HG03025 (cell line): ENCODE measurements at regions not wholly inside any gene's neighbourhood (a gene's known extent, or its start where the extent isn't known, plus 50 kb on each side); places are given as distances from the start of the nearest gene placed in this dataset.
"Not testable (repeated sequence)": the region's sequence is repeated elsewhere in the genome, so short reads cannot be mapped to it uniquely, and the experiment has no call there.

Source experiments
- ATAC-seq: cut with Tn5 transposase; IDR thresholded peaks from one replicate; pipeline ENCODE4 v1.9.1; 2021; ENCODE audit warnings: mild to moderate bottlenecking, moderate library complexity; ENCODE audit not compliant: unreplicated experiment, low FRiP score

DNA sequence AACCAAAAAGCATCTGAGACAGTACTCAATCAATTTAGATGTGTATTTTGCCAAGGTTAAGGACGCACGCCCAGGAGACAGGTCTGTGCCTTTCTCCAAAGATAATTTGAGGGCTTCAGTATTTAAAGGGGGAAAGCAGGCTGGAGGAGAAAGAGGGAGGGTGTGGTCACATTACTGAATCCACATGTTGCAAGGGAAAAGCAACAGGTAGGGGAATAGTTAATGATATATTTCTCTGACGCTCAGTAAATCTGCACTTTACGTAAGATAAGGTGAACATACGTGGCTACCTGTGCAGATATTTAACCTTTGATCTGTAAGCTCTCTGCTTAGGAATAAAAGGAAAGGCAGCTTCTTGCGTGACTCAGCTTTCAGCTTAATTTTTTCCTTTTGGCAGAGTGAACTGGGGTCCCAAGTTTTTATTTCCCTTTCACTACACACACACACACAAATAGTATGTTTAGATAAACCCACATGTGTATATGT, 443.4 kb downstream of the NTRK2 start:
- ATAC-seq: no peak

DNA sequence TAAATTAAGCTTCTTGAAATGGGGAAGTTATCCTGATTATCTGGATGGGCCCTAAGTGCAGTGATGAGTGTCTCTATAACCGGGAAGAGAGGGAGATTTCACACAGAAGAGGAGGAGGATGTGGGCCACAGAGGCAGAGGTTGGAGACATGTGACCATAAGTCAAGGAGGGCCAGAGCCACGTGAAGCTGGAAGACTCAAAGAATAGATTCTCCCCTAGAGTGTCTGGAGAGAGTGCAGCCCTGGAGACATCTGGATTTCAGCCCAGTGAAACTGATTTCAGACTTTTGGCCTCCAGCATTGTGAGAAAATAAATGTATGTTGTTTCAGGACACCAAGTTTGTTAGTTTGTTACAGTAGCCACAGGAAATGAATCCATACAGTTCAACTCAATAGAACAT, 442.9 kb downstream of the NTRK2 start:
- no peak for ATAC-seq

DNA sequence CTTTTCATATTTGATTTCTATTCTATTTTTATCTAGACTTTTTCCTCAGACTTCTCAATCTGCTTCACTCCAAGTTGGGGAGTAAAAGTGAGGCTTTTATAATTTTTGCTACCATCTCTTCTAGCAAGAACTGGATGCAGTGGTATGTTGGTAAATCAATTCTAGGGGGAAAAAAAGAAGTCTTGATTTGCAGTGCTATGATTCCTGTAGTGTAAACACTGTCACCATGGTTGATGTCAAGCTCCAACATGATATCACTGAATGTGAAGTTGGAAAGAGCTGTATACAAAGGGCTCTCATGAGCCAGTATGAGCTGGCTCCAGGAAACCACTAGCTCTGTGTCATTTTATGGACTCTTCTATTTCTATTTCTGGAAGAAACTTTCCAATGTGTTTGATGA, 439.2 kb downstream of the NTRK2 start:
- no peak for ATAC-seq

DNA sequence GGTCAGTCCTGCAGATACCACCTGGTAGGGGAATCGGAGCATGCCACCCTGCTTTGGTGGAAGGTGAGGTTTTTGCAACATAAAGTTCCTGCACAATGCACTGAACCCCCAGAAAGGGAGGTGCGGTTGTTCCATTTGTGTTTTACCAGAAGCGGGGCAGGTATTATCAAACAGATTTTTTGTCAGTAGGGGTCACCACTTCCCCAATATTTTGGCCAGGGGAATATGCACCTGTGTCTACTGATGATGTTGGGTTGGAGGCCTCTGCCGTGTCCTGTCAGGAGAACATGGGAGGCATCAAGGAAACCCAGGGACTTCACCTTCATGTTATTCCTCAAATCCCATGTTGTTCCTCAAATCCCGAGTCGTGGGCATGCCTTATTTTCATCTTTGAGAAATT, 438.7 kb downstream of the NTRK2 start:
- no peak for ATAC-seq

DNA sequence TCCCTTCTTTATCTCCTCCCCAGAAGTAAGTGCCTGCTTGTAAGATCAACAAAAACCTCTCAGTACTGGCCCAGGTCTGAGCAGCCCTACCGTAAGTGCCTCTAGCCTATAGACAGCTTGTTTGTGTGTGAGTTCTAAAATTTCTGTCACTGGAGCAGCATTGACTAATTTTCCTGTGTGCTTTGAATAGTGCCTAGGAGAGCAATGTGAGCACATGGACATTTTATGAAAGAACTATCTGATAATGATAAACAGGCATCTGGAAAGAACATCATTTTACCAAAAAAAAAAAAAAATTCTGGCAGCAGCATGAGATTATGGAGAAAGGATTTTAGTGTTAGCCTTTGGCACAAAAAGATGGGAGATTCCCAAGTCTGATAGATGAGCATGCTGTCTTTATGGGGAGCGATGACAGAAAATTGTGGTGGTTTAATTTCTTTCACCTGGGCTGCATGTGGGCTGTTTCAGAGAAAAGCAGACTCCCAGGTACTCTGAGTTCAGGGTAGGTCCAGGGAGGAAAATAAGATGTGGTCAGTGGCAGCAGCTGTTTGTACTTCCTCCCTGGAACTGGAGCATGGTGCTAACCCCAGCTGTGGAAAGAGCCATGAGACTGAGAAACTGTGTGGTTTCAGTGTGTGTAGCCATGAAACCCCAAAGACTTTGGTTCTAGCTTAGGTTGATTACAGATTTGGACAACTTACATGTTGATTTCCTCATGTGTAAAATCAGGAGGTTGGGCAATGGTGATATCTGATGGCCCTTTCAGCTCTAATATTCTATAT, 419.9 kb downstream of the NTRK2 start:
- no peak for ATAC-seq

DNA sequence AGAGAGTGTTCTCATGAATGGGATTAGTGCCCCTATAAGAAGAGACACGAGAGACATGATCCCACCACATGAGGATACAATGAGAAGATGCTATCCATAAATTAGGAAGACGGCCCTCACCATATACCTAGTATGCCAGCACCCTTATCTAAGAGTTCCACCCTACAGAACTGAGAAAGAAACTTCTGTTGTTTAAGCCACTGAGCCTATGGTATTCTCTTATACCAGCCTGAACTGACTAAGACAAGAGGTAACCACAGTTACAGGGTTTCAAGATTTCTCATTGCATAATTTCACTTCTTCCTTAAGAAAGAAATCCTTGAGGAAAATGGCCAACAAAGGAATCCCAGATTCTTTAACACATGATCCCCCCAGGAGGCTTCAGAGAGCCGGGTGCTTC, 412.4 kb downstream of the NTRK2 start:
- ATAC-seq: no peak

DNA sequence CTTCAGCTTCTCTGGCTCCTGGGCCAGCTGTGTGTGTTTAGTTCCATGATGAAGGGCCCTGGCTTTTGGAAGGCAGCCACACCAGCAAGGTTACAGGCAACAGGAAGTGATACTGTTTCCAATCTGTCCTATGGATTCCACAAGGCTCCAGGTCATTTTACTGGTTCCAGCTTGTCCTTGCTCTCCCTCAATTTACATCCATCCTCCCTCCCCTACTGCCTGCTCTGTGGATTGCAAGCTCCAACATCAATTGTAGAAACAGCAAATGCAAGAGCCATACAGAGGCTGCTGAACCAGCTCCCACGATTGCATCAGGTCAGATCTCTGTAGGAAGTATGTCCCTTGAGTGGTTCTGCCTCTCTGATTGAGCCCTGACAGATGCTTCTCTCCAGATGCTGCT, 409.8 kb downstream of the NTRK2 start:
- no peak for ATAC-seq

DNA sequence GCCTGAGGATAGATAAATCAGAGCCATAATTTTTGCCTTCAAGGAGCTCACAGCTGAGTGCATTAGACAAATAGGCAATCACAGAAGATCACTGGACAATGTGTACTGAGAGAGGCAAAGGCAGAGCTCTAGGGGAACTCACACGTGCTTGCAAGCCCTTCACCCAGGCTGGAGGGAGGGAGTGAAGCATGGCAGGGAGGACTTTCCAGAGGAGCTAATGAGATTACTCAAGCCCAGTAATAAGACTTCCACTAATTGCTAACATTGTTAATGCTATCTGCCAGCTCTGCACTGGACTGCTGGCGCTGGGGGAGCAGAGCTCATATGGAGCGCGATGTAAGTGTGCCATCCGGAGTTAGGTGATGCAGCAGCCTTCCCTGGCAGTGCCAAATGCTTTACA, 408.4 kb downstream of the NTRK2 start:
- no peak for ATAC-seq

DNA sequence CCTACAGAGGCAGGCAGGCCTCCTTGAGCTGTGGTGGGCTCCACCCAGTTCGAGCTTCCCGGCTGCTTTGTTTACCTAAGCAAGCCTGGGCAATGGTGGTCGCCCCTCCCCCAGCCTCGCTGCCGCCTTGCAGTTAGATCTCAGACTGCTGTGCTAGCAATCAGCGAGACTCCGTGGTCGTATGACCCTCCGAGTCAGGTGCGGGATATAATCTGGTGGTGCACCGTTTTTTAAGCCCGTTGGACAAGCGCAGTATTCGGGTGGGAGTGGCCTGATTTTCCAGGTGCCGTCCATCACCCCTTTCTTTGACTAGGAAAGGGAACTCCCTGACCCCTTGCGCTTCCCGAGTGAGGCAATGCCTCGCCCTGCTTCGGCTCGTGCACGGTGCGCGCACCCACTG, 407.6 kb downstream of the NTRK2 start:
- ATAC-seq: not testable (repeated sequence)
